ENCODE measurements at regions not wholly inside any gene's neighbourhood (a gene's known extent, or its start where the extent isn't known, plus 50 kb on each side); places are given as distances from the start of the nearest gene placed in this dataset.

- H4K20me1 ChIP-seq, result no peaks in the 10 kb centered on the region
- TF ChIP-seq Cebpa-rat (IDR thresholded peaks at IDR 0.05), result no peak
- no peaks in the 10 kb centered on the region for H3K9me3 ChIP-seq (replicated peaks in 1 of 11)
- no peaks in the 10 kb centered on the region for H3K27me3 ChIP-seq
- H3K4me3 ChIP-seq, result no peak overlapping the region
- H3K27ac ChIP-seq, result no peak overlapping the region
- H3K4me1 ChIP-seq, result no peaks in the 10 kb centered on the region
- H3K9ac ChIP-seq, result no peak overlapping the region
- H3K36me3 ChIP-seq, result no peaks in the 10 kb centered on the region
- H3K4me2 ChIP-seq, result no peak overlapping the region
Observed at GRCh38 chr3:162863579-162863978, 1367.0 kb downstream of the OTOL1 start.

- Histone ChIP-seq H4K20me1 (no peaks in the 10 kb centered on the region), H3K27me3 (no peaks in the 10 kb centered on the region), H3K4me2 (no peak overlapping the region), H3K9me3 (replicated peaks in 1 of 11) (no peaks in the 10 kb centered on the region), H3K4me1 (no peaks in the 10 kb centered on the region), H3K4me3 (no peak overlapping the region), H3K36me3 (no peaks in the 10 kb centered on the region), H3K27ac (no peak overlapping the region), H3K9ac (no peak overlapping the region)
- no peak for TF ChIP-seq Cebpa-rat (IDR thresholded peaks at IDR 0.05)
Observed at GRCh38 chr3:162865466-162865865, 1368.9 kb downstream of the OTOL1 start.

- Histone ChIP-seq H3K9ac (no peak overlapping the region), H3K9me3 (replicated peaks in 1 of 11) (no peaks in the 10 kb centered on the region), H3K27me3 (no peaks in the 10 kb centered on the region), H3K27ac (no peak overlapping the region), H3K4me3 (no peak overlapping the region), H3K4me2 (no peak overlapping the region), H3K4me1 (no peaks in the 10 kb centered on the region), H3K36me3 (no peaks in the 10 kb centered on the region), H4K20me1 (no peaks in the 10 kb centered on the region)
- no peak for TF ChIP-seq Cebpa-rat (IDR thresholded peaks at IDR 0.05)
Observed at GRCh38 chr3:162879021-162879562, 1382.5 kb downstream of the OTOL1 start.

GRCh38 chr3:162884373-162884772 is 1387.8 kb downstream of the OTOL1 start:
- Histone ChIP-seq H3K27ac (no peak overlapping the region), H3K9ac (no peak overlapping the region), H3K4me1 (no peaks in the 10 kb centered on the region), H3K36me3 (no peaks in the 10 kb centered on the region), H3K4me3 (no peak overlapping the region), H4K20me1 (no peaks in the 10 kb centered on the region), H3K9me3 (replicated peaks in 1 of 11) (no peaks in the 10 kb centered on the region), H3K4me2 (no peak overlapping the region), H3K27me3 (no peaks in the 10 kb centered on the region)
- no peak for TF ChIP-seq Cebpa-rat (IDR thresholded peaks at IDR 0.05)

- Histone ChIP-seq H3K4me2 (no peak overlapping the region), H3K4me3 (no peak overlapping the region), H3K27ac (no peak overlapping the region), H3K27me3 (no peaks in the 10 kb centered on the region), H3K9me3 (replicated peaks in 1 of 11) (peaks cover 0 to 6% (median 0%) of the 10 kb centered on the region in 11 experiments; a peak in 1 of 22 replicates), H3K4me1 (no peaks in the 10 kb centered on the region), H3K36me3 (no peaks in the 10 kb centered on the region), H3K9ac (no peak overlapping the region), H4K20me1 (no peaks in the 10 kb centered on the region)
- TF ChIP-seq Cebpa-rat (IDR thresholded peaks at IDR 0.05), result no peak
Observed at GRCh38 chr3:162892921-162893793, 1396.5 kb downstream of the OTOL1 start.

- Histone ChIP-seq H3K9ac (no peak overlapping the region), H3K4me2 (no peak overlapping the region), H3K9me3 (replicated peaks in 1 of 11) (no peaks in the 10 kb centered on the region), H3K4me1 (no peaks in the 10 kb centered on the region), H3K4me3 (no peak overlapping the region), H3K36me3 (no peaks in the 10 kb centered on the region), H3K27me3 (no peaks in the 10 kb centered on the region), H4K20me1 (no peaks in the 10 kb centered on the region), H3K27ac (no peak overlapping the region)
- TF ChIP-seq Cebpa-rat (IDR thresholded peaks at IDR 0.05), result no peak
Observed at GRCh38 chr3:162897291-162897690, 1400.7 kb downstream of the OTOL1 start.

- H3K4me2 ChIP-seq, result no peak overlapping the region
- H3K9ac ChIP-seq, result no peak overlapping the region
- no peak overlapping the region for H3K4me3 ChIP-seq
- no peaks in the 10 kb centered on the region for H3K27me3 ChIP-seq
- no peaks in the 10 kb centered on the region for H3K4me1 ChIP-seq
- H4K20me1 ChIP-seq, result no peaks in the 10 kb centered on the region
- no peak for TF ChIP-seq Cebpa-rat (IDR thresholded peaks at IDR 0.05)
- no peaks in the 10 kb centered on the region for H3K9me3 ChIP-seq (replicated peaks in 1 of 11)
- no peaks in the 10 kb centered on the region for H3K36me3 ChIP-seq
- H3K27ac ChIP-seq, result no peak overlapping the region
Observed at GRCh38 chr3:162932503-162932902, 1435.9 kb downstream of the OTOL1 start.

- Histone ChIP-seq H3K36me3 (no peaks in the 10 kb centered on the region), H3K9ac (no peak overlapping the region), H3K27me3 (no peaks in the 10 kb centered on the region), H3K4me2 (no peak overlapping the region), H3K27ac (no peak overlapping the region), H4K20me1 (no peaks in the 10 kb centered on the region), H3K9me3 (replicated peaks in 1 of 11) (no peaks in the 10 kb centered on the region), H3K4me3 (no peak overlapping the region), H3K4me1 (no peaks in the 10 kb centered on the region)
- no peak for TF ChIP-seq Cebpa-rat (IDR thresholded peaks at IDR 0.05)
Observed at GRCh38 chr3:162933656-162934055, 1437.0 kb downstream of the OTOL1 start.

- Histone ChIP-seq H3K9ac (no peak overlapping the region), H3K4me2 (no peak overlapping the region), H3K4me3 (no peak overlapping the region), H3K4me1 (no peaks in the 10 kb centered on the region), H4K20me1 (no peaks in the 10 kb centered on the region), H3K36me3 (no peaks in the 10 kb centered on the region), H3K27me3 (no peaks in the 10 kb centered on the region), H3K27ac (no peak overlapping the region), H3K9me3 (replicated peaks in 1 of 11) (no peaks in the 10 kb centered on the region)
- TF ChIP-seq Cebpa-rat (IDR thresholded peaks at IDR 0.05), result no peak
Observed at GRCh38 chr3:162936706-162937105, 1440.1 kb downstream of the OTOL1 start.

- Histone ChIP-seq H3K9me3 (replicated peaks in 1 of 11) (no peaks in the 10 kb centered on the region), H3K4me1 (no peaks in the 10 kb centered on the region), H3K4me2 (no peak overlapping the region), H3K4me3 (no peak overlapping the region), H3K36me3 (no peaks in the 10 kb centered on the region), H4K20me1 (no peaks in the 10 kb centered on the region), H3K27ac (no peak overlapping the region), H3K27me3 (no peaks in the 10 kb centered on the region), H3K9ac (no peak overlapping the region)
- TF ChIP-seq Cebpa-rat (IDR thresholded peaks at IDR 0.05), result no peak
Observed at GRCh38 chr3:162938083-162938482, 1441.5 kb downstream of the OTOL1 start.

Measured in BLaER1 treated with 17β-estradiol and CSF1 and Interleukin-3, amounts not matched to agents 10 nM and 100 nM (cell line).